NT2/D1 (cell line): ENCODE measurements at regions not wholly inside any gene's neighbourhood (a gene's known extent, or its start where the extent isn't known, plus 50 kb on each side); places are given as distances from the start of the nearest gene placed in this dataset.
"Not testable (repeated sequence)": the region's sequence is repeated elsewhere in the genome, so short reads cannot be mapped to it uniquely, and the experiment has no call there.

Source experiments
- SUZ12 ChIP-seq: IDR thresholded peaks from 2 replicates; pipeline ENCODE4 v1.6.1; 2011; ENCODE audit not compliant: insufficient read length, insufficient read depth; ENCODE audit errors: extremely low read depth
- YY1 ChIP-seq: IDR thresholded peaks from 2 replicates; pipeline ENCODE4 v1.6.1; 2011; ENCODE audit not compliant: insufficient read length, insufficient read depth
- ZNF274 ChIP-seq: IDR thresholded peaks from 2 replicates; pipeline ENCODE4 v1.6.1; 2011; ENCODE audit warnings: mild to moderate bottlenecking, low read depth, low read length

- TF ChIP-seq ZNF274, YY1, SUZ12: not testable (repeated sequence)
These were observed 63.7 kb downstream of the HLX start for GRCh38 chr1:220942914-220943313.
